DMS79 treated with DMSO at 0.1 percent for 48 hours (cell line): ENCODE measurements at regions not wholly inside any gene's neighbourhood (a gene's known extent, or its start where the extent isn't known, plus 50 kb on each side); places are given as distances from the start of the nearest gene placed in this dataset.
A peak's percentile ranks its signal among the peaks of the same experiment; 100 is the strongest.
"Not testable (repeated sequence)": the region's sequence is repeated elsewhere in the genome, so short reads cannot be mapped to it uniquely, and the experiment has no call there.

Experiments
- DNase-seq: peaks from one replicate; lab custom pipeline; 2025; lab: John Stamatoyannopoulos, UW

DNA sequence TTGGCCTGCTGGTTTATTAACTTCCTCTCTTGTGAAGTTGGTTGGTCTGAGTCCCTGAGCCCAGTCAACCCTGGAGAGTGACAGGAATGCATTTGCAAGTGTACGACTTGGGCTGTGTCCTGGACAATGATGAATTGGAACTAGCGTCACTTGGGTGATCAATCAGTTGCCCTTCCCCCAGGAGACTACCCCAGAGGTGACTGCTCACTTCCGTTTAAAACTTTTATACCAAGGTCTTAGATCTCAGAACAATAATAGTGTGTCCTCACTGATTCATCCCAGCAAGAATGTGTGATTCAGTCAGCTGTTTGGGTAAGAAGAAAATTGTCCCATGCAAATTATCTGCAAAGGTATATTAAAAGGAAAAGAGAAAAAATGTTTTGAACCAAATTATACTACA lies 102.9 kb upstream of the ARMC3 start:
- no peak for DNase-seq

DNA sequence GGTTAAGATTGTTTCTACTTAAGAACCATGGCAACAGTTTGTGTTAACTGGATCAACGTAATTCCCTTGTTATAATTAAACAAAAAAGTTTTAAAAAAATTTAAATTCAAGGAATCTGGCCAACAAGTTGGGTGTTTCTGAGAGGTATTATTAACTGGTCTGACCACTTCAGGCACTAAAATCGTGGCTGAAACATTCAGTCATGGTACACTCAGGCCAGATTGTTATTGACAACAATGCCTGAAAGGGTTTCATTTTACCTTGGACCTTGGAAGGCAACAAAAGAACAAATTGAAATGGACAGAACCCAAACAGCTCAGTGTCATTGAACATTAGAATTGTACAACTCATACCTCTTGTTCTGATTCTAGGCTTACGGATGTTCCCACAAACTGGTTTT lies 103.3 kb upstream of the ARMC3 start:
- DNase-seq, result no peak

DNA sequence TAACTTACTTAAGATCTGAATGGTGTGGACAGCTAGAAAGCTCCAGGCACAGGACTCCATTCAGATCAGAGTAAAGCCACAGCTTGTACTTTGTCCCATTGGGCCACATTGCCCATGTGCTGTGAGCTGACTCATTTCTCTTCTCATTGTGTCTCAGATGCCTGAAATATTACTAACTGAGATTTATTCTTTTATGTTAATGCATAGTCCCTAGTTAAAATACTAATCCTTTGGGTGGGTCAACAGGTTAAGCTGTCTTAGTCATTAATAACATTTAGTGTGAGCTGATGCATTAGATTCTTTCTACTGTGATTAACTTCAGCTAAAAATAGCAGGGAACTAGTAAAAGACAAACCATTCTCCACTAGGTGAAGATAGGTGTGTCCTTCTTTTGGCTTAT lies 104.7 kb upstream of the ARMC3 start:
- DNase-seq, result no peak

DNA sequence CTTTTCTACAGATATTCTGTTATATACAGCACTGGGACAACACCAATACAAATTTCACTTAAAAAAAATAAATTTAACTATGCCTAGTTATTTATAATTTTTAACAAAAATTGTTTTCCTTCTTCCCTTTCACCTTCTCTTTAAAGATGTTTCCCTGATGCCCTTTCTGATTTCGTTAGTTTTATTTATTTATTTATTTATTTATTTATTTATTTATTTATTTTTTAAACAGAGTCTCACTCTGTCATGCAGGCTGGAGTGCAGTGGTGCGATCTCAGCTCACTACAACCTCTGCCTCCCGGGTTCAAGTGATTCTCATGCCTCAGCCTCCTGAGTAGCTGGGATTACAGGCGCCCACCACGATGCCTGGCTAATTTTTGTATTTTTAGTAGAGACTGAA lies 105.9 kb upstream of the ARMC3 start:
- DNase-seq, result not testable (repeated sequence)

DNA sequence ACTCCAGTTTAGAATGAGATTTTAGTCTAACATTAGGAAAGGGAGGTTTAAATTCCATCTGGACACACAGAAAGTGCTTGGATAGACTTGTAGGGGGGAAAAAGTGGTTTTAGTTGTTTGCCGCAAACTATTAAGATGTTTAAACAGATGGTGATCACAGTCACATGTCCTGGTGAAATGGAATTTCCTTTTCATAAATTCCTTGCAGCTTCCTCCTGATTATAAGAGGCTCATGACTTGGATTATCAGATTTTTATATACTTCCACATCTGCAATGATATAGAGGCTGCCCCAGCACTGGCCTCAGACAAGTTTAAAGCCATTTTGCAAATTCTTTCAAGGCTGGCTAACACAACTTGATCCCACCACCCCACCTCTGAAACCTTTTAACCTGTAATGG lies 106.4 kb upstream of the ARMC3 start:
- no peak for DNase-seq

DNA sequence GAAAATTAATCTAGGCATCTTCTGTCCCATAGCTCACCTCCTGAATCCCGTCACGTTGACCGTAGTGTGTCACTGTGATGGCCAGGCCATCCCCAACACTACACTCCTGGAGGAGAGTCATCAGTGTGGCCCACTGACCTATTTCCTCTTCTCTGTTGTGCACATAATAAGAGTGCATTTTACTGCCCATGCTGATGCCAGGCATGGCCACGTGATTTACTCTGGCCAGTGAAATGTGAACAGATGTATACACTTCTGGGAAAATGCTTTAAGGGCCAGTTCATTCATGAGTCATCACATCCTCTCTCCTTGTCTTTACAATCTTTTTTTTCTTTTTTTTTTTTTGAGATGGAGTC lies 101.9 kb upstream of the PIP4K2A start:
- no peak for DNase-seq

DNA sequence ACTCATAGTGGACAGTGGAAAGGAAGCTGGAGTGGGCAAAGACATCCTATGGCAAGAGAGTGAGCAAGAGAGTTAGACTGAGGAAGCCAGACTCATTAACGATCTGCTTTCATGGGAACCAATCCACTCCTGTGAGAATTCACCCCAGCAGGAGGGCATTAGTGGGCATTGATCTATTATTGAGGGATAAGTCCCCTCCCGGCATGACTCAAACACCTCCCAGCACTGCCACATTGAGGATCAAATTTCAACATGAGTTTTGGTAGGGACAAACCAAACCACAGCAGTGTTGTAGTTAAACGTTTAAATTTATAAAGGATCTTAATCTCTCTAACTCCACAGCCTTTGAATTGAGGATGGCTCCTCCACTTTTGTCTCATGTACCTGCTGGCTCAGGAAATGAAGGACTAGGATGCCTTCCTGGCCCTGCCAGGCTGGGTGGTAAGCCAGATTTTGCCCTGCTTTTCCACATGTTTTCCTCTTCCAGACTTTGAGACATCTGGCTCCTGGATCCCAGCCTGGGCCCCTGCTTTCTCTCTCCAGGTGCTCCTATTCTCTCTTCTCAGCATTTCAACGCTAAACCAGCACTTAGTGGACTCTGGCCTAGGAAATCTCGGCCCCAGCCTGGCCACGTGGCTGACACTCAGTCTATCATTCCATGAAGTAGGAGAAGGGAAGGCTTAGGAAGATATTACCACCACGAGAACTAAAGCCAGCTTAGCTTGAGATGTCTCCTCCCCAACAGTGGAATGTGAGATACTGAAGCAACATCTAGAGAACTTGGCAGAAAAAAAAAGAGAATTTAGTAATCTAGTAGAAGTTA lies 96.5 kb upstream of the PIP4K2A start:
- no peak for DNase-seq

DNA sequence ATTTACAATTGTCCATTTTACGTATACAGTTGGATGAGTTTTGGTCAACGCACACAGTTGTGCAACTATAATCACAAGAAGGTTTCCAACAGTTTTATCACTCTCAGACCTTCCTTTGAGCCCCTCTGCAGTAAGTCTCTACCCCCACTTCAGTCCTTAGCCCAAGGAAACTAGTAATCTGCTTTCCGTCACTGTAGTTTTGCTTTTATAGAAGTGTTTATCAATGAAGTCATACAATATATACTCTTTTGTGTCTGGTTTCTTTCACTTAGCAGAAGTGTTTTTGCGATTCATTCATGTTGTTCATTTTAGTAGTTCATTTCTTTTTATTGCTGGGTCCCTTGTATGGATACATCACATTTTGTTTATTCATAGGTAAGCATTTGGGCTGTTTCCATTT lies 92.9 kb upstream of the PIP4K2A start:
- no peak for DNase-seq

DNA sequence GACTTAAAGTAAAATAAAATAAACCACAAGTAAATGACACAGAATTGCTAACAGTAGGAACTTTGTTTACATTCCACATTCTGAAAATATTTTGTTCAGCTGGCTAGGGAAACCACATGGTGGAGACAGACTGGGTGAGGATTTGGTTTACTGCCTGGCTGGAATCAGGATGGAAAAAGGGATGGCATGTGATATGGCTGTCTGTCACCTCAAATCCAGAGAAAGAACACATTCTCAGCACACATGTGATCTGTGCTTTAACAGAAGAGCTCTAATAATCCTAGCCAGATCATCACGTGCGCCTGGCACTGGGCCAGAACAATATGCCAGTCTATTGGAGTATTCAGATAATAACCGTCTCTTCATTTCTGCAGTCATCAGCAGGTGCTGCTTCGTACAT lies 90.9 kb upstream of the PIP4K2A start:
- peak; percentile 42 for DNase-seq

DNA sequence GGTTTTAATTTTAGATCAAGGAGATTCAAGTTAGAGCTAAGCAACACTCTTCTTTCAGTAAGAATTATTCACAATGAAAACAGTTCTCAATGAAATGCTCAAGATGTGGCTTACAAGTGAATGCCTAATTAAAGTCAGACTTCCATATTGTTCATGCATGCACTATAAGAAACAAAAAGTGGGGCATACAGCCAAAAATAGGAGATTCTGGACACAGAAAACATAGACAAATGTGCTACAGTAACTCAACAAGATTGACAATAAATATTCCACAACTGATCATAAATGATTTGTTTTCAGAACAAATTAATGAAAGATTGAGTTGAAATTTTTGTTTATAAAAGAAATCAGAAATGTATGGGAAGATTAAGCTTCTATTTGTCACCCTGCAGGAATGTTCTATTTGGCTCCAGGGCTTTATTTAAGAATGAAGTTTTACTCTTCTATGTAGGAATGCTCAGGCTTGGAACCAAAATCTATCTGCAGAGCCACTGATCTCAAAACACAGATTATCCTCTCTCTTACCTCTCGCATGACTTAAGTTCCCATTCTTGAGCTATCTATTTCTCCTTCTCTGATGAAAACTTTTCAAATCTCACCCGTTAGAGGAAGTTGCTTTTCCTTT lies 89.0 kb upstream of the PIP4K2A start:
- DNase-seq, result peak; percentile 1

DNA sequence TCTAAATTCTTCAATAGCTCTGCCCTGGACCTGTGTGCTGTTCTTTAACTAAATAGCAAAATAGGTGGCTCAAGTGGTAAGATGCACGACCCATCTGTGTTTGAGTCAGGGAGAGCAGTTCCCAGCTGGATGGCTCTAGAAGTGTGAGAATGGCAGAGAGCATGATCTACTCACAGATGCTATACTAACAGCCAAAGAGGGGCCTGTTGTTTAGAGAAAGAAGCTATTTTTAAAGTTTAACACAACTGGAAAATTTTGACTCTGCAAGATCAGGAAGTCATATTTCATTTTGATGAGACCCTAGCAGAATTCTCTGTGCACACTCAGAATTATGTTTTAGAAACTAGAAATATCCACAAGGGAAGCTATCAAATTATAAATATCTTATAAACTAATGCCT lies 87.4 kb upstream of the PIP4K2A start:
- DNase-seq, result no peak

DNA sequence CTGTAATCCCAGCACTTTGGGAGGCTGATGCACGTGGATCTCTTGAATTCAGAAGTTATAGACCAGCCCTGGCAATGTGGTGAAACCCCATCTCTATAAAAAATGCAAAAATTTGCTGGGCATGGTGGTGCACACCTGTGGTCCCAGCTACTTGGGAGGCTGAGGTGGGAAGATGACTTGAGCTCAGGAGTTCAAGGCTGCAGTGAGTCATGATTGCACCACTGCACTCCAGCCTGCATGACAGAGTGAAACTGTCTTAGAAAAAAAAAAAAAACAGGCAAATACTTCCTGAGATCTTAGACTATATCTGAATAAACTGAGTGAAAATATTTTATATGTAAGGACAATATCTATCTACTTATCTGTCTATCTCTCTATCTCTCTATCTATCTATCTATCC lies 83.4 kb upstream of the PIP4K2A start:
- not testable (repeated sequence) for DNase-seq

DNA sequence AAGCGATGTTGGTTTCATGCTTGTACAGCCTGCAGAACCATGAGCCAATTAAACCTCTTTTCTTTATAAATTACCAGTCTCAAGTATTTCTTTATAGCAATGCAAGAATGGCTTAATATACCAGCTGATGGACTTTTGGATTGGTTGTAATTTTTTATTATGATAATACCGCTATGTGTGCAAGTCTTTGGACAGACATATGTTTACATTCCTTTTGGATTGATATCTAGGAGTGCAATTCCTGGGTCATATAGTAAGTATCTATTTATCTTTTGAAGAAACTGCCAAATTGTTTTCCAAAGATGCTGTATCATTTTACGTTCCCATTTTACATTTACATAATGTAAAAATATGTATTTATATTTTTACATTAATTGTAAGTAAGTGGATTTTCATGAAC lies 81.2 kb upstream of the PIP4K2A start:
- no peak for DNase-seq

DNA sequence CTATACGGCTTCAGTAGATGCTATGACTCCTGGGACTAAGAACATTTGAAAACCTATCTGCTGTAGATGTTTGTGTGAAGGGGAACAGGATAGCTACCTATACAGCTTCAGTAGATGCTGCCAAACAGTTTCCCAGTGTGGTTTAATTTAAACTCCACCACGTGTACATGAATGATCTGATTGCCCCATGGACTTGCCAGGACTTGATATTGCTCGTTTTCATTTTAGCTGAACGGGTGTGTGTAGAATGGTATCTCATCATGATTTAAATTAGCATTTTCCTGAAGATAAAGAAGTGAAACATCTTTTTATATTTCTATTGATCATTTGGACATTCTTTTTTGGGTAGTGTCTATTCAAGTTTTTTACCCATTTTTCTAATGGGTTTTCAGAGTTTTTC lies 77.8 kb upstream of the PIP4K2A start:
- no peak for DNase-seq

DNA sequence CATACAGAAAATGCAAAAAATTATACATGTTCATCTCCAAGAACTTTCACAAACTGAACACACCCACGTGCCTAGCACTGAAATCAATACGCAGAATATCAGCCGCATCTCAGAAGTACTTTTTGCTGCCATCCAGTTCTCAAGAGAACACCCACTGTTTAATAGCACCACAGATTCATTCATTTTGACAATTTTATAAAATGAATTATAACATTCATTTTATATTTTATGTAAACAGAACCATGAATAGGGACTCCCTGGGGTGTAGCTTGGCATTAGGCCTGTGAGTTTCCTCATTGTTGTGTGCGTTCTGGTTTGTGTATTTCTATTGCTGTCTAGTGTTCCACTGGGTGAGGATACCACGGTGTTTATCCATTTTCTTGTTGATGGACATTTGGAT lies 77.3 kb upstream of the PIP4K2A start:
- DNase-seq, result no peak

DNA sequence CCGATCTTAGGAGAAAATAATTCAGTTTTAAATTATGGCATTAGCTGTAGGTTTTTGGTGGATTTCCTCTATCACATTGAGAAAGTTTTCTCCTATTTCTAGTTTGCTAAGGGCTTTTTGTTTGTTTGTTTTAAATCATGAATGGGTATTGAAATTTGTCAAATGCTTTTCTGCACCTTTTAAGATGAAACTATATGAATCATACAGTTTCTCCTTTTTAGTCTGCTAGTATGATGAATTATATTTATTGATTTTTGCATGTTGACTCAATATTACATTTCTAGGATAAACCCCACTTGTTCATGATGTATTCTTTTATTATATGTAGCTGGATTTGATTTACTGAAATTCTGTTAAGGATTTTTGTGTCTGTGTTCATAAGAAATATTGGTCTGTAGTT lies 70.3 kb upstream of the PIP4K2A start:
- DNase-seq, result no peak

DNA sequence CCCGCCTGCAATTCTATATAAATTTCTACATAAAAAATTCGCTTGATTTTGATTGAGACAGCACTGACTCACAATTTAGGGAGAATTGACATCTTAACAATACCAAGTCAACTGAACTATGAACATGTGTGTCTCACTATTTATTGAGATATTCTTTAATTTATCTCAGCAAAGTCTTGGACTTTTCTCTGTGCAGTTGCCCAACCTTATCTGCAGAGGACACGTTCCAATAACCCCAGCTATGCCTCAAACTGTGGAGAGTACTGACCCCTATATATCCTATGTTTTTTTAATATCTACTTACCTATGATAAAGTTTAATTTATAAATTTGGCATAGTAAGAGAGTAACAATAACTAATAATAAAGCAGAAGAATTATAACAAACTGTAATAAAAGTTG lies 69.4 kb upstream of the PIP4K2A start:
- no peak for DNase-seq

DNA sequence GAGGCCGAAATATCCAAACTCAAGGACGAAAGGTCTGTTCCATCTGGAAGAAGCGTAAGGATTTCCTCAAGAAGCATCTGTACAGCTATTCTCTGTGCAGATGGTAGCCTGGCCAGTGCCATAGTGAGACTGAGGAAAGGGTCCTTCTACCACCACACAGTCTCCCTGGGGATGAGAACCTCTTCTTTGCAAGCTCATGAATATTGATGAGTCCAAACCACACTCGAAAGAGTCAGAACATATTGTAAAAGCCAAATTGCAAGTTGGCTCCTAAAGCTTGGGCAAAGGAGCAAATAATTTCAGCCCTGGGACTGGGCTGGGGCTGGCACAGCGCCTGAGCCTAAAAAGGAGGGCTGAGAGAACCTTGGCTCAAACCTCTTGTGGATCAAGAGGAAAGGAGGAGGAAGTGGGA lies 66.1 kb upstream of the PIP4K2A start:
- DNase-seq, result no peak

DNA sequence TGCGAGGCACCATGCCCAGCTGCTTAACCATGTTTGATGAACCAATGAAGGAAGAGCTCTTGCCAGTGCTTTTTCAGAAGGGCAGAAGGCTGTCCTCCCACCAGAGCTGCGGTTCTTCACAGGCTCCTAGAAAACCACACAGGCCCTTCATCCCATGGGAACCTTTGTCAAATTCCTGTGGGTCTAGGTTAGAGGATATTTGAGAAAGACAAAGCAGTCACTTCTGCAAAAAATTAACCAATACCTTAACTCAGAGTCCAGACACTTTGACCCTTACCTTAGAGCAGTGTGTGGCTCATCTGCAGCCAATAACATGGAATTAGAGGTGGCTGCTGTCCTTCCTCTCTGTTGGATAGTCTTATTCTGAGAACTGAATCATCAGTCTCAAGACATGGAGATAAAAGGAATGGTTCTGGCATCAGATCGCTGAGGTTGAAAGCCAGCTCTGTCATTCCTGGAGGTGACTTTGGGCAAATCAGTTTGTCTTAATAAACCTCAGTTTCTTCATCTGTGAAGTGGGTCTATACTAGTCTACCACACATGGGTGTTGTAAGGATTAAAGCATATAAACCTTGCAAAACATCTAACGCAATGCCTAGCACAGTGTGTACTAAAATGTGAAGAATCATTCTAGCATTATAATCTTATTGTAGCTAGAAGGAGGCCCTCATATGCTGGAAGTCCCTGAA lies 65.1 kb upstream of the PIP4K2A start:
- DNase-seq, result no peak

DNA sequence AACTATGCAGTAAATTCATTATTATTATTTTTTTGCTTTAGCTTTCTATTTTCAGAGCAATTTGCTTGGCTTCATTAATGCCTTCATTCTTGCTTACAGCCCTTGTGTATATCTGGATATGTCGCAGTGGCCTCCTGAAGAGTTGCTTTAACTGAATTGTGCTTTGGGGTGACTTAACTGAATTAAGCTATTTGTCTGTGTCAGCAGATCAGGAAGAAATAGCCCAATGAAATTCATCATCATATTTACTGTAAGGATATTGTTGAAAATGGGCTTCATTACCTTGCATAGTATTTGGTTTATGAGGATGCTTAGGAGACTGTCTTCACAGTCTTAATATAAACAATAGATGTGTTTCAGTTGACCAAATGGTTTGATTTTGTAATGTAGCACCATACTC lies 59.7 kb upstream of the PIP4K2A start:
- no peak for DNase-seq

DNA sequence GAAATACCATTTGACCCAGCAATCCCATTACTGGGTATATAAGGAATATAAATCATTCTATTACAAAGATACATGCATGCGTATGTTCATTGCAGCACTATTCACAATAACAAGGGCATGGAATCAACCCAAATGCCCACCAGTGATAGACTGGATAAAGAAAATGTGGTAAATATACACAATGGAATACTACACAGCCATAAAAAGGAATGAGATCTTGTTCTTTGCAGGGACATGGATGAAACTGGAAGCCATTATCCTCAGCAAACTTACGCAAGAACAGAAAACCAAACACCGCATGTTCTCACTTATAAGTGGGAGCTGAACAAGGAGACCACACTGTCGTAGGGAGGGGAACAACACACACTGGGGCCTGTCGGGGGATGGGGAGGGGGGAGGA lies 57.3 kb upstream of the PIP4K2A start:
- not testable (repeated sequence) for DNase-seq

DNA sequence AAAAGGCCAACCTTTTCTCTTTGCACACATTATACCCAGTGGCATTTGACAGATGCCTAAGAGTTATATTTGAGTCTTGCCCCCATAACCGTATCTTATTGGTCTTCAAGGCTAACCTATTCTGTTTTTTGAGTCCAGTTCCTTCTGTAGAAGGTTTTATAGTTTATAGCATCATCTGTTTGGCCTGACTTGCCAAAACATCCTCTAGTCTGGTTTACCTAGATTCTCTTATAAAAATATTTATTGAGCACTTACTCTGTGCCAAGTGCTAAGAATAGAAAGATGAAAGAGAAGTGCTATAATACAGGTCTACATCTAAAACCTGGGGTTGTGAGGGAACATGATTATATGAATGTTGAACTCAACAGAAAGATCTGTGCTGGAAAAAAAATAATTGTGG lies 55.9 kb upstream of the PIP4K2A start:
- DNase-seq, result no peak

DNA sequence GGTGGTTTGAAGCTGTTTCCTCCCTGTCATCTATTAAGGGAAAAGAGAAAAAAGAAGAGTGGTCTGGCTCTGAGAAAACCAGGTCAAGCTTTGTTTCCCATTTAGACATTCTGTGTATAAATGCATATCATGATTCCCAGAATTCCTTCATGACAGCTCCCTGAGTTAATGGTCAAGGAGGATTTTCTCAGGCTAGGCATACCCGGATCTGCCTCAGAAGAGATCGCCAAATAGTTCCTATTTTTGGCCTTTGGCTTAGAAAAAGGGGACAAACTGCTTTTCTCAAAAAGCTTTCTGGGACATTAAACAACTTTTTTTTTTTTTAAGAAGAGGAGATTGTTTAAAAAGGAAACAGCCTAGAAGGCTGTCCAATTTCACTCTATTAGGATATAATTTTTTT lies 53.5 kb upstream of the PIP4K2A start:
- no peak for DNase-seq
